Transverse colon (tissue), 3 donors: ENCODE measurements at regions not wholly inside any gene's neighbourhood (a gene's known extent, or its start where the extent isn't known, plus 50 kb on each side); places are given as distances from the start of the nearest gene placed in this dataset.

Experiments
- CTCF ChIP-seq, 5 experiments: fragments of 200-600 bp in 3 of 5; fragments of 450-650 bp in 2 of 5; sonication (generic) in 3 of 5; IDR thresholded peaks; 1 replicate in 2 of 5; 2 replicates in 3 of 5; pipeline ENCODE4 v1.5.1; 2016 to 2017; ENCODE audit warnings: antibody characterized with exemption in 5 of 5, inconsistent platforms in 3 of 5, mild to moderate bottlenecking in 2 of 5, moderate library complexity in 1 of 5
- POLR2A ChIP-seq: fragments of 450-650 bp; IDR thresholded peaks from one replicate; pipeline ENCODE4 v1.6.1; 2016; ENCODE audit warnings: antibody characterized with exemption, mild to moderate bottlenecking, moderate library complexity

- TF ChIP-seq CTCF (IDR thresholded peaks at IDR 0.05) (no peak), POLR2A (no peak)
Measured at GRCh38 chr12:74644681-74645080, 107.0 kb downstream of the ATXN7L3B start.
